Activated CD4-positive, alpha-beta T cell treated with anti-CD3 and anti-CD28 coated beads for 24 hours (primary cell): ENCODE measurements at regions not wholly inside any gene's neighbourhood (a gene's known extent, or its start where the extent isn't known, plus 50 kb on each side); places are given as distances from the start of the nearest gene placed in this dataset.

ENCODE experiments used
- DNase-seq, 2 donors: peaks; one replicate each; pipeline ENCODE4 v3.0.0-alpha.2; 2020; ENCODE audit warnings: low read depth in 2 of 2

GRCh38 chr1:229822026-229822425, 196.0 kb downstream of the URB2 start:
- DNase-seq, result no peak

- no peak for DNase-seq
Observed at GRCh38 chr1:229825042-229825441, 199.0 kb downstream of the URB2 start.

GRCh38 chr1:229828461-229828860, 202.4 kb downstream of the URB2 start:
- no peak for DNase-seq

GRCh38 chr1:229832695-229833094, 206.6 kb downstream of the URB2 start:
- DNase-seq, result no peak

GRCh38 chr1:229834230-229834629, 208.2 kb downstream of the URB2 start:
- DNase-seq, result no peak

- DNase-seq, result no peak
Observed at GRCh38 chr1:229835226-229835625, 209.2 kb downstream of the URB2 start.

GRCh38 chr1:229836324-229836723, 210.3 kb downstream of the URB2 start:
- DNase-seq, result no peak

GRCh38 chr1:229838204-229838603, 212.2 kb downstream of the URB2 start:
- no peak for DNase-seq

GRCh38 chr1:229839800-229840199, 213.8 kb downstream of the URB2 start:
- DNase-seq, result no peak

GRCh38 chr1:229841230-229841629, 215.2 kb downstream of the URB2 start:
- no peak for DNase-seq

GRCh38 chr1:229842302-229843255, 216.5 kb downstream of the URB2 start:
- DNase-seq, result no peak

GRCh38 chr1:229843627-229844238, 217.7 kb downstream of the URB2 start:
- DNase-seq, result no peak

- no peak for DNase-seq
Observed at GRCh38 chr1:229844675-229845074, 218.6 kb downstream of the URB2 start.

- DNase-seq, result no peak
Observed at GRCh38 chr1:229845410-229846138, 219.5 kb downstream of the URB2 start.

GRCh38 chr1:229846351-229846750, 220.3 kb downstream of the URB2 start:
- DNase-seq, result no peak

- DNase-seq, result no peak
Observed at GRCh38 chr1:229848752-229849677, 218.0 kb upstream of the GALNT2 start.

GRCh38 chr1:229851511-229851910, 215.5 kb upstream of the GALNT2 start:
- DNase-seq, result no peak

- DNase-seq, result no peak
Observed at GRCh38 chr1:229853751-229854150, 213.3 kb upstream of the GALNT2 start.

GRCh38 chr1:229854620-229855019, 212.4 kb upstream of the GALNT2 start:
- no peak for DNase-seq

GRCh38 chr1:229856009-229856650, 210.9 kb upstream of the GALNT2 start:
- no peak for DNase-seq

- no peak for DNase-seq
Observed at GRCh38 chr1:229857585-229857984, 209.5 kb upstream of the GALNT2 start.
